ENCODE measurements at regions not wholly inside any gene's neighbourhood (a gene's known extent, or its start where the extent isn't known, plus 50 kb on each side); places are given as distances from the start of the nearest gene placed in this dataset.

DNA sequence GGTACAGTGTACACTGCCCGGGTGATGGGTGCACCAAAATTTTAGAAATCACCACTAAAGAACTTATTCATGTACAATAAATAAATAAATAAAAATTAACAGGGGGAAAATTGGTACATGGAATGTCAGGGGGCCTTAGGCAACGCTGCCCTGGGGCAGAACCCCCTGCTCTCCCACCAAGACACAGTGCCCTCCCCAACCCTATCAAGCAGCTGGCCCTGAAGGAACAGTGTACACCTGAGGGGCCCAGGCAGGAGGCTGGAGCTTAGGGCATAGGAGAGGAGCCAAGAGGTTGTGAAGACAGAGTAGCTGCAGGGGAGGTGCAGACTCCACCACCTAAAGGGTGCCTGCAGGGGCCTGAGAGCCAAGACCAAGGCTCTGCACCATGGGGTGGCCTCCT lies 128.8 kb downstream of the BMS1 start:
- CTCF ChIA-PET: no interaction called here
- RAD21 ChIA-PET (ENCODE audit: unreplicated experiment): no interaction called here
- WGBS (ENCODE audit: insufficient coverage, insufficient replicate concordance, low lambda C conversion rate, missing lambda C conversion rate): 4% methylated on average over 2 of the region's 2 CpGs

More for the DNA sequence above, 128.8 kb downstream of the BMS1 start:
- Histone ChIP-seq H3K9me3 (replicated peaks; ENCODE audit: control insufficient read depth, insufficient read depth, low read length) (no peaks in the 10 kb centered on the region), H2AFZ (ENCODE audit: control insufficient read depth, low read depth, low read length) (no peak overlapping the region), H3K36me3 (ENCODE audit: control insufficient read depth in 2 of 2, insufficient read depth in 2 of 2, low read length in 1 of 2) (no peaks in the 10 kb centered on the region), H3K4me3 (no peak overlapping the region), H3K27me3 (replicated peaks in 1 of 2; ENCODE audit: control insufficient read depth in 2 of 2, insufficient read depth in 2 of 2, low read length in 1 of 2) (no peaks in the 10 kb centered on the region), H3K27ac (ENCODE audit: control insufficient read depth, insufficient read depth) (no peak overlapping the region), H3K4me1 (ENCODE audit: control insufficient read depth, insufficient read depth, low read length) (no peaks in the 10 kb centered on the region), H3K79me2 (ENCODE audit: control insufficient read depth, insufficient read depth, low read length) (no peaks in the 10 kb centered on the region), H3K4me2 (ENCODE audit: control insufficient read depth, insufficient read depth) (no peak overlapping the region), H3K9ac (ENCODE audit: control insufficient read depth, insufficient read depth, low read length) (no peak overlapping the region), H4K20me1 (ENCODE audit: control insufficient read depth, insufficient read depth) (no peaks in the 10 kb centered on the region)
- intact Hi-C loops (cut with micrococcal nuclease; ENCODE audit: unreplicated experiment): no loop called here
- FAIRE-seq (no peak), ATAC-seq (no peak), DNase-seq (ENCODE audit: low read depth, low spot score) (no peak)
- no peak for TF ChIP-seq RFX5 (IDR thresholded peaks at IDR 0.05; ENCODE audit: low read depth, low read length)
- TF ChIP-seq E2F4 (IDR thresholded peaks at IDR 0.05; ENCODE audit: low read depth, low read length): no peak
- no peak for TF ChIP-seq NR2C1 (IDR thresholded peaks at IDR 0.05)
- TF ChIP-seq FOXK2 (IDR thresholded peaks at IDR 0.05): no peak
- TF ChIP-seq PBX3 (IDR thresholded peaks at IDR 0.05; ENCODE audit: insufficient replicate concordance, low read depth, low read length): no peak
- no peak for TF ChIP-seq ESRRA (IDR thresholded peaks at IDR 0.05; ENCODE audit: low read length)
- no peak for TF ChIP-seq BRCA1 (IDR thresholded peaks at IDR 0.05; ENCODE audit: low read depth, low read length)
- TF ChIP-seq HDAC6 (IDR thresholded peaks at IDR 0.05; ENCODE audit: unreplicated experiment): no peak
- TF ChIP-seq RBBP5 (conservative IDR thresholded peaks at IDR 0.05): no peak
- TF ChIP-seq BCL11A (IDR thresholded peaks at IDR 0.05; ENCODE audit: low read depth, low read length): no peak
- no peak for TF ChIP-seq NBN (IDR thresholded peaks at IDR 0.05)
- TF ChIP-seq STAT1 (conservative IDR thresholded peaks at IDR 0.05): no peak
- no peak for TF ChIP-seq ZNF217 (IDR thresholded peaks at IDR 0.05)
- POLR2A ChIA-PET: no interaction called here
- in situ Hi-C loops (cut with MboI): no loop called here
- SMC1A ChIA-PET (ENCODE audit: uncharacterized antibody, unreplicated experiment): no interaction called here
- BruUV-seq (replicated peaks): no TSS peak

Data from GM12878 (cell line).